Nephron (organoid): ENCODE measurements at regions not wholly inside any gene's neighbourhood (a gene's known extent, or its start where the extent isn't known, plus 50 kb on each side); places are given as distances from the start of the nearest gene placed in this dataset.
A peak's percentile ranks its signal among the peaks of the same experiment; 100 is the strongest.

ENCODE experiments used
- H3K27ac Mint-ChIP-seq, 3 experiments: 2 replicates each; pipeline ENCODE4 v1.8.0; 2020; ENCODE audit warnings: mixed read lengths in 3 of 3, mild to moderate bottlenecking in 2 of 3, moderate library complexity in 1 of 3
- H3K27me3 Mint-ChIP-seq: 2 replicates; pipeline ENCODE4 v1.8.0; 2021; ENCODE audit warnings: low read depth, mild to moderate bottlenecking, moderate library complexity, mixed read lengths
- H3K36me3 Mint-ChIP-seq: 2 replicates; pipeline ENCODE4 v1.8.0; 2020; ENCODE audit warnings: low read depth, mixed read lengths
- H3K4me1 Mint-ChIP-seq: 2 replicates; pipeline ENCODE4 v1.8.0; 2020; ENCODE audit warnings: mixed read lengths
- H3K4me3 Mint-ChIP-seq, 3 experiments: 2 replicates each; pipeline ENCODE4 v1.8.0; 2020; ENCODE audit warnings: mild to moderate bottlenecking in 3 of 3, mixed read lengths in 3 of 3, moderate library complexity in 2 of 3
- H3K9me3 Mint-ChIP-seq: 2 replicates; pipeline ENCODE4 v1.8.0; 2020; ENCODE audit warnings: mixed read lengths
- TF ChIP-seq, protein P1 (sequence below), 3 experiments: fragments of 200-600 bp; sonication (generic); IDR thresholded peaks; one replicate each; pipeline ENCODE4 v1.5.0; 2021; ENCODE audit warnings: antibody characterized with exemption in 3 of 3; ENCODE audit not compliant: unreplicated experiment in 3 of 3

DNA sequence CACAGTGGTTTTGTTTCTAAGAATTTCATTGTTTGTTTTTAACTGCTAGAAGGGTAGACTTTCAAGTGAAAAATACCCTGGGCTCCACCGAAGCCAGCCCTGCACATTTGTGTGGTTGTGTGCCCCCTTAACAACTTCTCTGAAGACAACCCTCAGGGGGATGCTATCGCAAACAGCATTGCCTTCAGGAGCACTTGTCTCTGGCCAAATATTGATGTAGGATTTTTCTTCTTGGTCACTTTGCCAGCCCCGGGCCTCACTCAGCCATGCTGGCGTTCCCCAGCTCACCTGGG lies 69.2 kb upstream of the SERP2 start:
- Mint-ChIP-seq H3K27ac (peak overlapping the region in 2 of 3 experiments; percentile 71 to 95), H3K27me3 (no peaks in the 10 kb centered on the region), H3K4me1 (peaks cover 81% of the 10 kb centered on the region), H3K36me3 (no peaks in the 10 kb centered on the region), H3K4me3 (no peak overlapping the region), H3K9me3 (no peaks in the 10 kb centered on the region)
- TF ChIP-seq, protein P1, sequence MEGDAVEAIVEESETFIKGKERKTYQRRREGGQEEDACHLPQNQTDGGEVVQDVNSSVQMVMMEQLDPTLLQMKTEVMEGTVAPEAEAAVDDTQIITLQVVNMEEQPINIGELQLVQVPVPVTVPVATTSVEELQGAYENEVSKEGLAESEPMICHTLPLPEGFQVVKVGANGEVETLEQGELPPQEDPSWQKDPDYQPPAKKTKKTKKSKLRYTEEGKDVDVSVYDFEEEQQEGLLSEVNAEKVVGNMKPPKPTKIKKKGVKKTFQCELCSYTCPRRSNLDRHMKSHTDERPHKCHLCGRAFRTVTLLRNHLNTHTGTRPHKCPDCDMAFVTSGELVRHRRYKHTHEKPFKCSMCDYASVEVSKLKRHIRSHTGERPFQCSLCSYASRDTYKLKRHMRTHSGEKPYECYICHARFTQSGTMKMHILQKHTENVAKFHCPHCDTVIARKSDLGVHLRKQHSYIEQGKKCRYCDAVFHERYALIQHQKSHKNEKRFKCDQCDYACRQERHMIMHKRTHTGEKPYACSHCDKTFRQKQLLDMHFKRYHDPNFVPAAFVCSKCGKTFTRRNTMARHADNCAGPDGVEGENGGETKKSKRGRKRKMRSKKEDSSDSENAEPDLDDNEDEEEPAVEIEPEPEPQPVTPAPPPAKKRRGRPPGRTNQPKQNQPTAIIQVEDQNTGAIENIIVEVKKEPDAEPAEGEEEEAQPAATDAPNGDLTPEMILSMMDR (IDR thresholded peaks at IDR 0.05; ENCODE audit: unreplicated experiment in 3 of 3), result no peak

DNA sequence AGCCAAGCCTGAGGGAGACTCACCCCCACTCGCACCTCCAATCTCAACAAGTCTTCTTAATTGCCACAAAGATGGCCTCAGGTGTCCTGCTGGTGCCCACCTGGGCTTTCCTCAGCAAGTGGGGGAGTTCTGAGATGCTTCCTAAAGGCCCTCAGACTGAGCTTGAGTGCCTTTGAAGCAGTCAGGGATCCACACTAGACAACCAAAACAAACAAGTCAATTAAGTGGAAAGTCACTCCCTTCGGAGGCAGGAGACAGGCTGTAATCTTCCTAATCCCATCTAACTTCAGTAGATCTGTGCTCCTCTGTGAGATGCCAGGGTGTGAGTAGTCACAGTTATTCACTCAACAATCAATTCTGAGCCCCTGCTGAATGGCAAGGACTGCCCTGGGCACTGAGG lies 68.3 kb upstream of the SERP2 start:
- TF ChIP-seq, protein P1 (IDR thresholded peaks at IDR 0.05; ENCODE audit: unreplicated experiment in 3 of 3), result no peak
- H3K36me3 Mint-ChIP-seq, result no peaks in the 10 kb centered on the region

DNA sequence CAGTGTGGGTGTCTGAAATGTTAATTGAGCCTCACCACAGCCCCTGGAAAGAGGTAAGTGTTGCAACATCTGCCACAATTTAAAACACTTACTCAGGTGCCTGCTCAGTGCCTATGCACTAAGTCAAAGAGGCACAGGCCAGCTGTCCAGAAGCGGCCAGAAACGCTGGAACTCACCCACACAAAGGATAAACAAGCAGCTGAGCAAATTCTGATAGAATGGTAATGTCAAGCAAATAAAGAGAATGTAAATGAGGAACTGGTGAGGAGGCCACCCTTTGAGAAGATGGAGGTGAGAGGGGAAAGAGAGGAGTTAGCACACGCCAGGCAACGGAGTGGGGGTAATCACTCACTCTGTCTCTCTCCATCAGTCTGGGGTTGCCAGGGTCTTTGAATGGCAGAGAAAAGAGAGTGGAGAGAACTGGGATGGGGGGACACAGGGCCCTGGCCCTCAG lies 67.7 kb upstream of the SERP2 start:
- Mint-ChIP-seq H3K4me3 (peak overlapping the region; percentile 20 to 57 (median 24)), H3K27me3 (no peaks in the 10 kb centered on the region), H3K27ac (peak overlapping the region; percentile 82 to 95 (median 92)), H3K4me1 (peaks cover 86% of the 10 kb centered on the region), H3K36me3 (no peaks in the 10 kb centered on the region), H3K9me3 (no peaks in the 10 kb centered on the region)
- TF ChIP-seq, protein P1 (IDR thresholded peaks at IDR 0.05; ENCODE audit: unreplicated experiment in 3 of 3), result no peak

More for the DNA sequence above, 68.3 kb upstream of the SERP2 start:
- peak overlapping the region; percentile 82 to 95 (median 92) for H3K27ac Mint-ChIP-seq
- H3K4me3 Mint-ChIP-seq, result peak overlapping the region in 1 of 3 experiments; percentile 57
- H3K27me3 Mint-ChIP-seq, result no peaks in the 10 kb centered on the region
- H3K4me1 Mint-ChIP-seq, result peaks cover 87% of the 10 kb centered on the region
- H3K9me3 Mint-ChIP-seq, result no peaks in the 10 kb centered on the region

DNA sequence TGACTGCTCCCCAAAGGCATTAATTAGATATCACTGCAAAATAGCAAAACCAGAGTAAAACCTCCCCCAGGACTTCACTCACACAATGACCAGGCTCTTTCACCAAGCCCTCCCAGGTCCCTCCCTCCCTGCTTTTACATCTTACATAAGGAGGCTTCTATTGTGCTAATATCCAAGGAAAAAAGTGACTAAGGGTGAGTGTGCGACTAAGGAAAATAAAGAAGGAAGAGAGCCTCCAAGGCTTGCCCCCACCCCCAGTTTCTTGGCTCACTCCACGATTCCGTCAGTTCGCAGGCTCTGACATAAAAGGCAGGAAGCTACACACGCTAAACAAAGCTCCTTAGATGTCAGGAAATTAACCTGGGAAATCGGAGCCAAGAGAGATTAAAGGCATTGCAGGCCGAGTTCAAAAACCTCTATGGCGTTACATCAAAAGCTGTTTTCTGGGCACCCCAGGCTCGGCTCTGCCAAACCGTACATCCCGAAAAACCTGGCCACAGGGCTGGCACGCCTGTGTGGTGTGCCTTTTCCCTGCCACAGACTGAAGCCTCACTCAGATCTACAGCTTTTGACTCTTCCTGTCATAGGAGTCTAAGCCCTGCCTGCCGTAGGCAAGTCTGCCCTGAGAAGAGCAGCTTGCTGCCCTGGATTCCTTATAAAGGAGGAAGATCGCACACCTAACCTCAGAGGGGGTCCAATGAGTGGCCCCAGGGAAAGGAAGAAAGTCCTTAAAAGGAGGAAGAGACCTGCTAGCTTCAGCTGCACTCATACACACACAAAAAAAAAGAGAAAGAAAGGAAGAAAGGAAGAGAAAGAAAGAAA lies 67.0 kb upstream of the SERP2 start:
- Mint-ChIP-seq H3K4me1 (peaks cover 82% of the 10 kb centered on the region), H3K9me3 (no peaks in the 10 kb centered on the region), H3K36me3 (no peaks in the 10 kb centered on the region), H3K27ac (peak overlapping the region; percentile 82 to 95 (median 92)), H3K4me3 (peak overlapping the region; percentile 20 to 57 (median 33)), H3K27me3 (no peaks in the 10 kb centered on the region)
- TF ChIP-seq, protein P1 (IDR thresholded peaks at IDR 0.05; ENCODE audit: unreplicated experiment in 3 of 3), result no peak

DNA sequence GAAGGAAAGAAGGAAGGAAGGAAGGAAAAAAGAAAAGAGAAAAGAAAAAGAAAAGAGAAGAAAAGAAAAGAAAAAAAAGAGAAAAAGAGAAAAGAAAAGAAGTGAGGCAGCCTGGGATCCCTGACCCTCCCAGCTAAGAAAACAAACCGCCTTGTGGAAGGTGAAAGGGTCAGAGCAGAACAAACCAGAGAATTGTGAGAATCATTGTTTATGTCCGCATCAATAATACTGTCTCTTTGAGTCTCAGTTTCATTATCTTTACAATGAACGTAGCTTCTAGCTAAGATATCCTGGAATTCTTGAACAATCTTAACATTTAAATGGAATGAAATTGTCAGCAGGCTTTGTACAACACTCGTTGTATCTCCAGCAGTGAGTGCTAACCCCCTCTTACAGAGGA lies 66.4 kb upstream of the SERP2 start:
- TF ChIP-seq, protein P1 (IDR thresholded peaks at IDR 0.05; ENCODE audit: unreplicated experiment in 3 of 3), result no peak
- peak overlapping the region in 2 of 3 experiments; percentile 33 to 57 for H3K4me3 Mint-ChIP-seq
- H3K36me3 Mint-ChIP-seq, result no peaks in the 10 kb centered on the region
- H3K9me3 Mint-ChIP-seq, result no peaks in the 10 kb centered on the region
- H3K27ac Mint-ChIP-seq, result peak overlapping the region; percentile 82 to 95 (median 92)
- peaks cover 78% of the 10 kb centered on the region for H3K4me1 Mint-ChIP-seq
- no peaks in the 10 kb centered on the region for H3K27me3 Mint-ChIP-seq

DNA sequence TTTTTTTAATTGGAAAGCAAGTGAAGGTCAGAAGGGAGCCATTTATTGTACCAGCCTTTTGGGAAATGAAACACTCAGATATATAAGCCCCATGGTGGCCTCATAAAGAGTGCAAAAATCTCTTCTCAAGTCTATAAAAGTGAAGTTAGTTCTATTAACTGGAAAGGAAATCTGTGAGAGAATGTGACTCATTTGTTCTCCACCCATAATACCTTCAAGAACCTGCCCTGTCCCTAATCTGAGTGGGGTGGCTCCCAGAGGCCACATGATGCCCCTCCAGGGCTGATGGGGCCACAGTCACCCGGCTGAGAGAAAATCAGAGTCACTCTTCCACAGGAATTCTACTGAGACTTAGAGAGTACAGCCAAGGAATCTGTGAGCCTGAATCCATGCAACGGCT lies 65.8 kb upstream of the SERP2 start:
- Mint-ChIP-seq H3K36me3 (no peaks in the 10 kb centered on the region), H3K4me1 (peaks cover 72% of the 10 kb centered on the region), H3K4me3 (no peak overlapping the region), H3K27me3 (no peaks in the 10 kb centered on the region), H3K9me3 (no peaks in the 10 kb centered on the region), H3K27ac (peak overlapping the region; percentile 82 to 95 (median 92))
- TF ChIP-seq, protein P1 (IDR thresholded peaks at IDR 0.05; ENCODE audit: unreplicated experiment in 3 of 3), result no peak
